Kidney glomerular epithelial cell (primary cell): ENCODE measurements at regions not wholly inside any gene's neighbourhood (a gene's known extent, or its start where the extent isn't known, plus 50 kb on each side); places are given as distances from the start of the nearest gene placed in this dataset.

Experiments used
- DNase-seq: peaks from one replicate; lab custom pipeline; 2025; lab: John Stamatoyannopoulos, UW

DNA sequence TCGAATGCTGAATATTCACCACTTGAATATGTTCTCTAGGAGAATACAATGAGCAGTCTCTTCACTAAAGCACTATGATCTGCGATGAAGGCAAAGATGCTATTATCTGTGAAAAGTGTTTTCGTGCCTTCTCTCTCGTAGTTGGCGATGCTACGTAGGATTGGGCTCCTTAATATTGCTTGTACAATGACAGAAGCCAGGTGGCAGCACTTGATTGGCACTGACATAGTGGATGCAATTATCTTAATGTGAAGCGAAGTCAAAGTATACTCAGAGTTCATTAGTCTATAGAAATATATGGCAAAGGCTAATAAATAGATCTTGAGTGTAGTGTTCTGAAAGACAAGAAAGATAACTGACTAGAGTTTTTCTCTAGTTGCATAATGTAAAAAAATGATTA is 1135.7 kb upstream of the AGA start:
- no peak for DNase-seq

DNA sequence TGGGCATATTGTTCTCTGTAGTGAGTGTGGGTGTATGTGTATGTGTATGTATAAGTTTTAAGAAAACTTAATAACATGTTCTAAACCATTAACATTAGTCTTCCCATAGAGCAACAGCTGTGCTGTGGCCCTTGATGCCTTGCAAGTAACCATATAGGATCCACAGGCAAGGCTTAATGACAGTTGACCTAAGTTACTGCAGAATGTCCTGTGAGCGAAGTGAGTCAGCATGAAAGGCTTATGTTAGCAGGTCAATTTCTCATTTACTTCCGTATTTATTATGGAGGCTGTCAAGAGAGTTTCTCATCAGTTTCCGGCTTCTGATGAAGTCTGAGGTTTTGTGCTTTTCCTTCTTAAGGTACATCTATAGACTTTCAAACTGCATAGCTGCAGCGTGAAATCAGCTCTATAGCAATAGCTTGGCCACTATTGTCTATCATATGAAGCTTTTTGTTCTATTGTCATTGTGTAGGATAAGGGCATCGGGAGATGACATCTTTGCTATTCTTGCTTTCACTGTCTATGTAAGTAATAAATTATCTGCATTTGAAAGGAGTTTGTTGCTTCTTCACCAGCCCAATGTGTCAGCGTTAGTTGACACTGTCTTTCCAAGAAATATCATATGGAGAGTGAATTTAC is 1153.4 kb upstream of the AGA start:
- DNase-seq: no peak

GRCh38 chr4:178598672-178599071 is 1156.4 kb upstream of the AGA start:
- no peak for DNase-seq

DNA sequence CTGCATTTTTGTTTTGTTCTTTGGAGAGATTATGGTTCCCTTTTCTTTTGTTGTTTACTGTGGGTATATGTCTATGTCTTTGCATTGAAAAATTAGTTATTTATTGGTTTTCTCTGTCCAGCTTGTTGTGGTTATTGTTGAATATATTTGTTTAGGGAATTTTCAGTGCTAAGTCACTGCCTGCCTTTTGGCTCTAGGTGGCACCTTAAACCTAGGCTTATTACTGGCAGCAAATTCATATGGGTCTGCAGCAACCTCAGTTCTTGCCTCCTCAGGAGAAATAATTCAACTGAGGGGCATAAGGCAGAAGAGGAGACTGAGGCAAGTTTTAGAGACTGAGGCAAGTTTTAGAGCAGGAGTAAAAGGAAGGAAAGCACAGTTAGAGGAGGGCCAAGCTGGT is 1157.3 kb upstream of the AGA start:
- no peak for DNase-seq

DNA sequence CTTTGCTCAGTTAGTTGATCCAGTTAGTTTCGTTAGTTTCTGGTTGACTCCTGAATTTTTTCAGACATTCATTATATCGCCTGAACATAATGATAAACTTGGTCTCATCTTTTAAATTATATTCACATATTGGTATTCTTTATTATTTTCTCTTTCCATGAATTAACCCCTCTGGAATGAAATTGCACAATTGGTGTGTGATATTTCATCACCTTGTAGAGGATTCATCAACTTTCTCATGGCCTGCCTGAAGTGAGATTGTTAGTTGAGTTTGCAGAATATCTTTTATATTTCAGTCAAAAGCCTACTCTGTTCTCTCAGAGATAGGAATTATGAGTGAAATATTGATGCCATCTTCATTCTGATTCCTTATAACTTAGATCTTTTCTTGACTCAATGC is 1160.6 kb upstream of the AGA start:
- no peak for DNase-seq

DNA sequence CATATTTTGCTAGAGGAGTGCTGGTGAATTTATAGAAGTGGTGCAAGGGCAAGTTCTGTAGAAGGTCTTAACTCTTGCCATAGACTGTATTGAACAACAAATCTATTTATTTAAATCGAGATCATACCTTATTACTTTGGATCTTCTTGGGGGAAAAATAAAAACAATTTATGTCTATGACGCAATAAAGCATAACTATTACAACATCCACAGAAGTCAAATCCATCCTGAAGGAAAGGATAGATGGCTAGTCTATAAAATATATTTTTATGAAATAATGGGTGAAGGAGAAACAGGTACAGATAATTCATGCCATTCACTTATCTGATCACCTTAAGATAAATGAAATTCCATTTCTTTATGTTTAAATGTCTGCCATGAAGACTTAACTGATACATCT is 1168.8 kb upstream of the AGA start:
- no peak for DNase-seq

DNA sequence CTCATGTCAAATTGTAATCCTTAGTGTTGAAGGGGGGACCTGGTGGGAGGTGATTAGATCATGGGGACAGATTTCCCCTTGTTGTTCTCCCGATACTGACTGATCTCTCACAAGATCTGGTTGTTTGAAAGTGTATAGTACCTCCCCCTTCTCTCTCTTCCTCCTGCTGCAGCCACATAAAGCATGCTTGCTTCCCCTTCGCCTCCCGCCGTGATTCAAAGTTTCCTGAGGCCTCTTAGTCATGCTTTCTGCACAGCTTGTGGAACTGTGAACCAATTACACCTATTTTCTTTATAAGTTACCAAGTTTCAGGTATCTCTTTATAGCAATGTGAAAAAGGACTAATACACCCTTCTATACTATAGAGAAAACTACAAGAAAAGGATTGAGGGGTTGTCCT is 1170.5 kb upstream of the AGA start:
- DNase-seq: no peak

- DNase-seq: no peak
Observed at GRCh38 chr4:178632415-178632814, 1190.2 kb upstream of the AGA start.

- DNase-seq: no peak
Observed at GRCh38 chr4:178633263-178633662, 1191.0 kb upstream of the AGA start.

DNA sequence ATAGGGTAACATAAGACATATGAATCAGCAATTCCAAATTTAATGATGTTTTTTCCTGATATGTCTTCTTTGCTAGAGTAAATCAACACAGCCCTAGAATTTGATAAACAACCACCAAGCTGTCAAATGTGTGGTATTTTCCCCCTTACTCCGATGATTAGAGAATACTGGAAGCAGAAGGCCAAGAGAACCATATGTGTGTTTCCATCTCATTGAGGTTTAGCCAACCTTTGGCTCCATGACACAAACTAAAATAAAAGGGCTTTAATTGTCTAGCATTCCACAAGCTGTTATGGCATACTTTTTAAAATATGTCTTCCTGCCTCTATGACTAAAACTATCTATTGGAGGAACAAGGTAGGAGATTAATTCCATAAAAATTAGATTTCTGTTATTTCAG is 1222.4 kb upstream of the AGA start:
- no peak for DNase-seq

- DNase-seq: no peak
Observed at GRCh38 chr4:178665916-178666315, 1223.7 kb upstream of the AGA start.

DNA sequence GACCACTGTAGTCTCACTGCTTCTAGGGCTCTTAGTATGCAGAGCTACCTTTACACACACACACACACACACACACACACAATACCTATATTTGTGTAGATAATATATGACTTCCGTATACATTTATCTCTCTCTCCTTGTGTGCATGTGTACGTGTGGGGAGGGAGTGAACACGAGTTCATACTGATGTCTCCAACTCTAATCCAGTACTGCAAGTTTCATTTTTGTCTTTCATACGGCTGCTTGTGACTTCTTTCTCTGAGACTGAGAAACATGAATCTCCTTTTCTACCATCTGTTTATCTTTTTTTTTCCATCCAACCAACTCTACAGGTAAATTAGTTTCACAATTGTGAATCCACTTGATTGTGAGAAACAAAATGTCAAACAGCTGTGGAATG is 1229.5 kb upstream of the AGA start:
- DNase-seq: no peak

GRCh38 chr4:178672512-178672911 is 1230.3 kb upstream of the AGA start:
- DNase-seq: no peak

DNA sequence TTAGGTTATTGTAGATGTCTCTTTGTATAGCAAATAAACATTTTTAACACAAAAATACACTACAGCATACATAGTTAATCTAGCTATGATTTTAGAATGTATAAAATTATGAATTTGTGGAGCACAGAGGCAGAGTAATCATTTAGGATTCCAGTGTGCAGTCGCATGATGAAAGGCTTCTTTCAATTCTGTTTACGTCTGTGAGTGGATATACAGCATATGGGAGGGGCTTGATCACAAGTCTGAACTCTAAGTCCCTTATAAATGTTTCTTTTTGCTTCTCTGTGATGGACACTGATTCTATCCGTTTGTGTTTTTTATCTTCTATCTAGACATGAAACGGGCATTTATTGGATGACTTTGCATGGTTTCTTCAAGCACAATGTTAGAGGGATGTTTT is 1239.6 kb upstream of the AGA start:
- DNase-seq: no peak

GRCh38 chr4:178689926-178690325 is 1247.7 kb upstream of the AGA start:
- no peak for DNase-seq

GRCh38 chr4:178693816-178694215 is 1251.6 kb upstream of the AGA start:
- no peak for DNase-seq

GRCh38 chr4:178696515-178696914 is 1254.3 kb upstream of the AGA start:
- no peak for DNase-seq

DNA sequence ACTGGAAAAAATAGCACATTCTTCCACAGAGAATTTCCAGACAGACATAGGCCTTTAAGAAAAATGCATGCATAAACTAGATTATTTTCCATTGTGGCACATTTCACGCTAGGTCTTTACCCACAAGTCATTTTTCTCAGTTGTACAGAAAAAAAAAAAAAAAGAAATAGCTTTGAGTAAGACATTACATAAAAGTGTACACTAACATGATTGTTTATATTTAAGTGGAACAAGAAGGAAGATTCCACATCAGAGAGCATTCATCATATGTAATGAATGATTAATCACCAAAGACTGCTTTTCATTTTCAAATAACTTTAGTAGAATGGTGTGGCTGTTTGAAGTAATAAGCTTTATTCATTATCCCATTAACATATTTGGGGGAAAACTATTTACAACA is 1270.2 kb upstream of the AGA start:
- no peak for DNase-seq

DNA sequence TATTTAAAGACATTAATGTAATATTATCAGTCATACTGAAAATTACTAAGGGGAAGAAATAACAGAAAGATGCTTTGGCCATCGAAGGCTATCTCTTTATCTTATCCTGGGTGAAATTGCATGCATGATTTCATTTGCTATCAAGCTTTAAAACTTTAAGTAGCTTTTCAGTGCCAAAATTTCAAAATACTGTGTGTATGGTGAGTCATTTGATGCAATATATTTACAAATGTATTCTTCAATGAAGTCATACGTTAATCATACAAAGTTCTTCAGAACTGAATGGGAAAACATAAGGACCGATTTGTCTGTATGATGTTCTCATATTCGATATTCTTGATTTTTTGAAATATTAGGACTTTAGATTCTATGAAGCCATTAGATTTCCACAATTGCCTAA is 1295.8 kb upstream of the AGA start:
- DNase-seq: no peak

- no peak for DNase-seq
Observed at GRCh38 chr4:178745203-178745602, 1303.0 kb upstream of the AGA start.

DNA sequence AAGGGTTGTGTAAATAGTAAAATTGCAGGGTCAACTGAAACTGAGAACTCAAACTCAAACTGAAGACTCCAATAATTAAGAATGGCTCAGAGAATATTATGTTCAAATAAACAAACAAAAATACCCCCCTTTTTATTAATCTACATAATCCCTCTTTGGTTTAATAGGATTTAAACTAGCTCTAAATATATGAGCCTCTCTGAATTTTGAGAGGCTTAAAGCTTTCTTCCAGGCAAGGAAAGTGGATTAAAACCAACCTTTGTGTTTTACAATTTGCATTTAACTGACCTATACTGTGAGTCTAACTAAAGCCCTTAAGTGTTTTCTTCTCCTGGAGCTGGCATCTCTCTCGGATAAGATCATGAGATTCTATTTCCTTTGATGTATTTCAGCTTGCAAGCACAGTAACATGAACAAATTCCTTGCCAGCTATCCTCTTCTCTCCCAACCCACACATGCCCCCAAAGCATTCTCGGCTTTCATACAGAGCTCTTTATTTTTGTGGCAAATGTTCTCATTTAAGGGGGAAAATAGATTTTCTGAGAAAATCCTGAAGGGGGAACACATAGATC is 1310.8 kb upstream of the AGA start:
- no peak for DNase-seq

DNA sequence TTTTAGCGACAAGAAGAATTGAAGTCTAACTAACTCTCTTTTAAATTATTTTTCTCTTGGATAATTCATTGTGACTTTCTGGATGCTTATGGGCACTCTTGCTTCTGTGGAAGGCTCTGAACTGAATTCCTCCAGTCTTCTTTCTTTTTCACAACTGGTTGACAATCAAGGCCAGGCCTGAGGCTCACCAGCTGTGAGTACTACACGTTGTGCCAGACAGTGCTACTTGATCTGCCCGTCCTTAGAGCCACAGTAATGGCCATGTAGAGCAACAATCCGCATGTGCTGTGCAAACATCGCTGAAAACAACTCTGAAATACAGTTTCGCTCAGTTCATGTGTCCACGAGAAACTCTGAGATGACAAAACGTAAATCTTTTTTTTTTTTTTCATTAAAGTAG is 1336.3 kb upstream of the AGA start:
- no peak for DNase-seq

DNA sequence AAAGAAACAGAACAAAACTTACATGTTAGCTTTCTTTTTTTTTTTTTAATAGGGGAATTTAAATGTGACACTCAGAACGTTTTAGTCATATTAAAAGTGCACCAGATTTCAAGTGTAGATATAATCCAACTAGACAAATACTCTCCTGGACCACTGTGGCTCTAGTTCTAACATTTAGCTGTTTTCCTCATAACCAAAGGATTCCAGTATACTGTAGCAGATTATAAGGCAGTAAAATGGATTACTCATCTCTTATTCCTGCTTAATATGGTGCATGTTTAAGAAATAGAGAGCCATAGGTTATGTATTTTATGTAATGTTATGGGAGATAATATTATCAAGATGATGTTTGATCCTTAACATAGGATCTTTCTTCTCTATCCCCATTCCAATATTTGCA is 1339.5 kb upstream of the AGA start:
- DNase-seq: no peak

DNA sequence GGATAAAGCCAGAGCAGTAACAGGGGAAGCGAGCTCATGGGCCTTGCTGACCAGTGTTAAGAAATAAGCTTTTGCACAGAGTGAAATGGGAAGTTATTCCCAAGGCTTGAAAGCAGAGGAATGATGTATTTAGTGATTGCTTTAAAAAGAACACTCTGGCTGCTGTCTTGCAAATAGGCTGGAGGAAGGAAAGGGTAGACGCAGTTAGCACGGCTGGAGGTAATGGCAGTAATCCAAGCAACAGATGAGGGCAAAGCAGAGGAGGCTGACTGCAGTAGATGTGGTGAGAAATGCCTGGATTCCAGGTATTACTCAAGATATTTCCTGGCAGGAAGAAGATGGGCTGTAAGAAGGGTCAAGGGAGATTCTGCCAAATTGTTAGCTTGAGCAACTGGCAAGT is 1342.3 kb upstream of the AGA start:
- DNase-seq: no peak

- no peak for DNase-seq
Observed at GRCh38 chr4:178789279-178789678, 1347.0 kb upstream of the AGA start.
